Hepatocyte (in vitro differentiated cells): ENCODE measurements at regions not wholly inside any gene's neighbourhood (a gene's known extent, or its start where the extent isn't known, plus 50 kb on each side); places are given as distances from the start of the nearest gene placed in this dataset.

Source experiments
- EZH2phosphoT487 ChIP-seq: fragments of 200-600 bp; sonication (generic); IDR thresholded peaks from one replicate; pipeline ENCODE4 v1.6.1; 2018; ENCODE audit warnings: antibody characterized with exemption, mild to moderate bottlenecking, low read depth, moderate library complexity; ENCODE audit not compliant: unreplicated experiment, severe bottlenecking
- TF ChIP-seq, protein P1 (sequence below): fragments of 200-600 bp; sonication (generic); IDR thresholded peaks from 2 replicates; pipeline ENCODE4 v1.5.1; 2016; ENCODE audit warnings: antibody characterized with exemption, mild to moderate bottlenecking; ENCODE audit not compliant: poor library complexity

DNA sequence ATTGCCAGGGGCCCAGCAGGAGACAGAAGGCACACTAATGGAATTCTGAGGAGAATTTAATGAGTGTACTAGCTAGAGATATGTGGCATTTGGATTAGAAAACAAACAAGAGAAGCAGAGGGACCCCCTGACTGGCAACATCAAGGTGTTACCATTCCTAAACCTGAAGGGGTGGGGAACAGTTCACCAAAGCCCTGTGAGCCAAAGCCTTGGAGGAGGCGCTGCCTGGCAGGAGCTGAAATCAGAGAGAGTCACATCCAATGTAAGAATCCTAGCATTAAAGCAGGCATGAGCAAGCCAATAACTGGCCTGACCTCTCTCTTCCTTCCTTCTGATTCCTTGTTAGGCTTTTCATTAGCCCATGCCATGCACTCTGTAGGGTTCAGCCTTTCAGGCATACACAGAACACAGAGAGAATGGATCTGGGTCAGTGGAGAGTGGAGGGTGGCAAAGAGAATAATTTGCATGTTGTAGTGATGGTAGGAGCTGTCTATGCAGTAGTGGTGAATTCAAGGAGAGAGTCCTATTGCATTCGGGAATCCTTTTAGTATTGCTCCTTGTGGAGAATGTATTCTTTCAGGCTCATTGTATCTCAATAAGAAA, 367.2 kb upstream of the MAN1A1 start:
- TF ChIP-seq, protein P1, sequence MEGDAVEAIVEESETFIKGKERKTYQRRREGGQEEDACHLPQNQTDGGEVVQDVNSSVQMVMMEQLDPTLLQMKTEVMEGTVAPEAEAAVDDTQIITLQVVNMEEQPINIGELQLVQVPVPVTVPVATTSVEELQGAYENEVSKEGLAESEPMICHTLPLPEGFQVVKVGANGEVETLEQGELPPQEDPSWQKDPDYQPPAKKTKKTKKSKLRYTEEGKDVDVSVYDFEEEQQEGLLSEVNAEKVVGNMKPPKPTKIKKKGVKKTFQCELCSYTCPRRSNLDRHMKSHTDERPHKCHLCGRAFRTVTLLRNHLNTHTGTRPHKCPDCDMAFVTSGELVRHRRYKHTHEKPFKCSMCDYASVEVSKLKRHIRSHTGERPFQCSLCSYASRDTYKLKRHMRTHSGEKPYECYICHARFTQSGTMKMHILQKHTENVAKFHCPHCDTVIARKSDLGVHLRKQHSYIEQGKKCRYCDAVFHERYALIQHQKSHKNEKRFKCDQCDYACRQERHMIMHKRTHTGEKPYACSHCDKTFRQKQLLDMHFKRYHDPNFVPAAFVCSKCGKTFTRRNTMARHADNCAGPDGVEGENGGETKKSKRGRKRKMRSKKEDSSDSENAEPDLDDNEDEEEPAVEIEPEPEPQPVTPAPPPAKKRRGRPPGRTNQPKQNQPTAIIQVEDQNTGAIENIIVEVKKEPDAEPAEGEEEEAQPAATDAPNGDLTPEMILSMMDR: no peak
- TF ChIP-seq EZH2phosphoT487: no peak
